Chondrocyte (in vitro differentiated cells): ENCODE measurements at regions not wholly inside any gene's neighbourhood (a gene's known extent, or its start where the extent isn't known, plus 50 kb on each side); places are given as distances from the start of the nearest gene placed in this dataset.

Experiments used
- DNase-seq: peaks from one replicate; pipeline ENCODE4 v3.0.0; 2021; ENCODE audit warnings: mixed read lengths, low spot score
- H3K27ac Mint-ChIP-seq: one replicate; pipeline ENCODE4 v1.8.0; 2021; ENCODE audit warnings: mild to moderate bottlenecking, moderate library complexity, mixed read lengths; ENCODE audit not compliant: unreplicated experiment
- H3K27me3 Mint-ChIP-seq: 2 replicates; pipeline ENCODE4 v1.8.0; 2021; ENCODE audit warnings: low read depth, mixed read lengths
- H3K36me3 Mint-ChIP-seq: 2 replicates; pipeline ENCODE4 v1.8.0; 2021; ENCODE audit warnings: low read depth, mixed read lengths
- H3K4me1 Mint-ChIP-seq: 2 replicates; pipeline ENCODE4 v1.8.0; 2021; ENCODE audit warnings: low read depth, mild to moderate bottlenecking, mixed read lengths
- H3K4me3 Mint-ChIP-seq: one replicate; pipeline ENCODE4 v1.8.0; 2021; ENCODE audit warnings: mild to moderate bottlenecking, moderate library complexity, mixed read lengths; ENCODE audit not compliant: unreplicated experiment
- H3K9me3 Mint-ChIP-seq: 2 replicates; pipeline ENCODE4 v1.8.0; 2021; ENCODE audit warnings: low read depth, mixed read lengths
- CTCF ChIP-seq: fragments of 200-600 bp; sonication (generic); IDR thresholded peaks from 2 replicates; pipeline ENCODE4 v1.5.0; 2021; ENCODE audit warnings: antibody characterized with exemption, mild to moderate bottlenecking, moderate library complexity

GRCh38 chr9:106682420-106682819, 180.5 kb upstream of the ZNF462 start:
- Mint-ChIP-seq H3K27me3 (no peaks in the 10 kb centered on the region), H3K9me3 (peaks cover 4% of the 10 kb centered on the region), H3K4me1 (no peaks in the 10 kb centered on the region), H3K36me3 (no peaks in the 10 kb centered on the region), H3K4me3 (no peak overlapping the region), H3K27ac (no peak overlapping the region)
- DNase-seq, result no peak
- TF ChIP-seq CTCF, result no peak

GRCh38 chr9:106683454-106683853, 179.5 kb upstream of the ZNF462 start:
- Mint-ChIP-seq H3K4me3 (no peak overlapping the region), H3K27ac (no peak overlapping the region), H3K36me3 (no peaks in the 10 kb centered on the region), H3K9me3 (peaks cover 4% of the 10 kb centered on the region), H3K27me3 (no peaks in the 10 kb centered on the region), H3K4me1 (no peaks in the 10 kb centered on the region)
- DNase-seq, result no peak
- no peak for TF ChIP-seq CTCF

GRCh38 chr9:106684940-106685695, 177.8 kb upstream of the ZNF462 start:
- Mint-ChIP-seq H3K36me3 (no peaks in the 10 kb centered on the region), H3K4me1 (no peaks in the 10 kb centered on the region), H3K27me3 (no peaks in the 10 kb centered on the region), H3K27ac (no peak overlapping the region), H3K9me3 (peaks cover 4% of the 10 kb centered on the region), H3K4me3 (no peak overlapping the region)
- DNase-seq, result no peak
- TF ChIP-seq CTCF, result no peak

GRCh38 chr9:106689089-106689488, 173.9 kb upstream of the ZNF462 start:
- DNase-seq, result no peak
- no peak overlapping the region for H3K4me3 Mint-ChIP-seq
- peaks cover 8% of the 10 kb centered on the region for H3K4me1 Mint-ChIP-seq
- H3K9me3 Mint-ChIP-seq, result no peaks in the 10 kb centered on the region
- no peak overlapping the region for H3K27ac Mint-ChIP-seq
- no peaks in the 10 kb centered on the region for H3K27me3 Mint-ChIP-seq
- no peak for TF ChIP-seq CTCF
- no peaks in the 10 kb centered on the region for H3K36me3 Mint-ChIP-seq

GRCh38 chr9:106691627-106692026, 171.3 kb upstream of the ZNF462 start:
- TF ChIP-seq CTCF, result no peak
- no peak for DNase-seq
- Mint-ChIP-seq H3K36me3 (no peaks in the 10 kb centered on the region), H3K27me3 (no peaks in the 10 kb centered on the region), H3K9me3 (no peaks in the 10 kb centered on the region), H3K27ac (no peak overlapping the region), H3K4me3 (no peak overlapping the region), H3K4me1 (peaks cover 8% of the 10 kb centered on the region)
